ENCODE measurements at regions not wholly inside any gene's neighbourhood (a gene's known extent, or its start where the extent isn't known, plus 50 kb on each side); places are given as distances from the start of the nearest gene placed in this dataset.
"Not testable (repeated sequence)": the region's sequence is repeated elsewhere in the genome, so short reads cannot be mapped to it uniquely, and the experiment has no call there.

DNA sequence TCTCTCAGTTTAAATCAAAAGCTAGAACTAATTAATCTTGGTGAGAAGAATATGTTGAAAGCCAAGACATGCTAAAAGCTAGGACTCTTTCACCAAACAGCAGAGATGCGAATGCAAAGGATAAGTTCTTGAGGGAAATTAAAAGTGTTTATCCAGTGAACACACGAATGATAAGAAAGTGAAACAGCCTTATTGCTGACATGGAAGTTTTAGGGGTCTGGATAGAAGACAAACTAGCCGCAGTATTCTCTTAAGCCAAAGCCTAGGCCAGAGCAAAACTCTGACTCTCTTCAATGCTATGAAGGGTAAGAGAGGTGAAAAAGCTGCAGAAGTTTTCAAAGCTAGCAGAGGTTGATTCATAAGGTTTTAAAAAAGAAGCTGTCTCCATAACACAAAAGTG is 103.0 kb downstream of the UFM1 start:
- Histone ChIP-seq H3K79me2 (ENCODE audit: insufficient read depth) (no peaks in the 10 kb centered on the region), H3K9me3 (no peaks in the 10 kb centered on the region), H3K9ac (no peak overlapping the region), H3F3A (replicated peaks; ENCODE audit: insufficient read depth) (no peaks in the 10 kb centered on the region), H3K27ac (ENCODE audit: low read depth in 2 of 2, low read length in 1 of 2) (no peak overlapping the region), H3K4me2 (no peak overlapping the region), H3K4me3 (ENCODE audit: low read depth in 2 of 2, low read length in 1 of 2) (no peak overlapping the region), H2AFZ (ENCODE audit: low read depth) (no peak overlapping the region), H3K9me2 (no peaks in the 10 kb centered on the region), H3K27me3 (ENCODE audit: insufficient read depth) (no peaks in the 10 kb centered on the region), H3K4me1 (ENCODE audit: control insufficient read depth in 1 of 2, insufficient read depth in 2 of 2, low read depth in 1 of 2, low read length in 1 of 2) (no peaks in the 10 kb centered on the region), H4K20me1 (ENCODE audit: insufficient read depth) (no peaks in the 10 kb centered on the region), H3K36me3 (replicated peaks in 1 of 2; ENCODE audit: control insufficient read depth in 1 of 2, insufficient read depth in 2 of 2, low read length in 1 of 2) (no peaks in the 10 kb centered on the region)
- WGBS (ENCODE audit: low lambda C conversion rate): 17% methylated on average over 3 of the region's 3 CpGs
- POLR2A ChIA-PET: no interaction called here
- TF ChIP-seq ELF1 (IDR thresholded peaks at IDR 0.05) (no peak), SIN3A (IDR thresholded peaks at IDR 0.05; ENCODE audit: borderline replicate concordance, low read depth, low read length) (no peak), GATA2 (CRISPR knock-in tag; IDR thresholded peaks at IDR 0.05) (no peak), POLR2AphosphoS5 (IDR thresholded peaks at IDR 0.05; ENCODE audit: low read depth, low read length) (no peak), SMC3 (IDR thresholded peaks at IDR 0.05; ENCODE audit: low read depth, low read length) (no peak)
- DNase-seq: no peak
- CTCF ChIA-PET: no interaction called here

DNA sequence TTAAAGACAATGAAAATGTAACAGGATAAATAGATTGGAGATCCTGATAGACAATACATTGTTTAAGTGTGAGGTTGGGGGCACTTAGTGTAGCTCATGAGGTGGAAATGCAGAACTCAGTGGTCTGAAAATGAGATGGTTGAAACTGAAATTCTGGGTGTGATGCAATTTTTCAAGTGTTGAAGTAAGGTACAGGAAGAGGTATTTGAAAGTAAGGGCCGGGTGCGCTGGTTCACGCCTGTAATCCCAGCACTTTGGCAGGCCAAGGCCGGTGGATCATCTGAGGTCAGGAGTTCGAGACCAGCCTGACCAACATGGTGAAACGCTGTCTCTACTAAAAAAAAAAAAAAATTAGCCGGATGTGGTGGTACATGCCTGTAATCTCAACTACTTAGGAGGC is 113.0 kb downstream of the UFM1 start:
- CTCF ChIA-PET: no interaction called here
- no peak overlapping the region for H3K4me2 ChIP-seq
- no peaks in the 10 kb centered on the region for H3K27me3 ChIP-seq (ENCODE audit: insufficient read depth)
- WGBS (ENCODE audit: low lambda C conversion rate): 29% methylated on average over 7 of the region's 7 CpGs
- H4K20me1 ChIP-seq (ENCODE audit: insufficient read depth): no peaks in the 10 kb centered on the region
- no peak for TF ChIP-seq CHD2 (IDR thresholded peaks at IDR 0.05; ENCODE audit: low read length, partially characterized antibody)
- TF ChIP-seq, protein P1, sequence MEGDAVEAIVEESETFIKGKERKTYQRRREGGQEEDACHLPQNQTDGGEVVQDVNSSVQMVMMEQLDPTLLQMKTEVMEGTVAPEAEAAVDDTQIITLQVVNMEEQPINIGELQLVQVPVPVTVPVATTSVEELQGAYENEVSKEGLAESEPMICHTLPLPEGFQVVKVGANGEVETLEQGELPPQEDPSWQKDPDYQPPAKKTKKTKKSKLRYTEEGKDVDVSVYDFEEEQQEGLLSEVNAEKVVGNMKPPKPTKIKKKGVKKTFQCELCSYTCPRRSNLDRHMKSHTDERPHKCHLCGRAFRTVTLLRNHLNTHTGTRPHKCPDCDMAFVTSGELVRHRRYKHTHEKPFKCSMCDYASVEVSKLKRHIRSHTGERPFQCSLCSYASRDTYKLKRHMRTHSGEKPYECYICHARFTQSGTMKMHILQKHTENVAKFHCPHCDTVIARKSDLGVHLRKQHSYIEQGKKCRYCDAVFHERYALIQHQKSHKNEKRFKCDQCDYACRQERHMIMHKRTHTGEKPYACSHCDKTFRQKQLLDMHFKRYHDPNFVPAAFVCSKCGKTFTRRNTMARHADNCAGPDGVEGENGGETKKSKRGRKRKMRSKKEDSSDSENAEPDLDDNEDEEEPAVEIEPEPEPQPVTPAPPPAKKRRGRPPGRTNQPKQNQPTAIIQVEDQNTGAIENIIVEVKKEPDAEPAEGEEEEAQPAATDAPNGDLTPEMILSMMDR (IDR thresholded peaks at IDR 0.05): no peak
- no peak for TF ChIP-seq SMC3 (IDR thresholded peaks at IDR 0.05; ENCODE audit: low read depth, low read length)
- no peak for TF ChIP-seq TAF1 (IDR thresholded peaks at IDR 0.05; ENCODE audit: borderline replicate concordance, low read depth, low read length)
- TF ChIP-seq TEAD4 (IDR thresholded peaks at IDR 0.05; ENCODE audit: borderline replicate concordance, insufficient read depth): no peak
- H3K4me3 ChIP-seq (ENCODE audit: low read depth in 2 of 2, low read length in 1 of 2): no peak overlapping the region
- POLR2A ChIA-PET: no interaction called here
- H3K9ac ChIP-seq: no peak overlapping the region
- H3K27ac ChIP-seq (ENCODE audit: low read depth in 2 of 2, low read length in 1 of 2): no peak overlapping the region
- no peak overlapping the region for H2AFZ ChIP-seq (ENCODE audit: low read depth)
- no peaks in the 10 kb centered on the region for H3K4me1 ChIP-seq (ENCODE audit: control insufficient read depth in 1 of 2, insufficient read depth in 2 of 2, low read depth in 1 of 2, low read length in 1 of 2)
- H3K9me3 ChIP-seq: no peaks in the 10 kb centered on the region
- no peaks in the 10 kb centered on the region for H3K9me2 ChIP-seq
- no peaks in the 10 kb centered on the region for H3K36me3 ChIP-seq (replicated peaks in 1 of 2; ENCODE audit: control insufficient read depth in 1 of 2, insufficient read depth in 2 of 2, low read length in 1 of 2)
- no peak for DNase-seq
- H3F3A ChIP-seq (replicated peaks; ENCODE audit: insufficient read depth): no peaks in the 10 kb centered on the region
- H3K79me2 ChIP-seq (ENCODE audit: insufficient read depth): no peaks in the 10 kb centered on the region

DNA sequence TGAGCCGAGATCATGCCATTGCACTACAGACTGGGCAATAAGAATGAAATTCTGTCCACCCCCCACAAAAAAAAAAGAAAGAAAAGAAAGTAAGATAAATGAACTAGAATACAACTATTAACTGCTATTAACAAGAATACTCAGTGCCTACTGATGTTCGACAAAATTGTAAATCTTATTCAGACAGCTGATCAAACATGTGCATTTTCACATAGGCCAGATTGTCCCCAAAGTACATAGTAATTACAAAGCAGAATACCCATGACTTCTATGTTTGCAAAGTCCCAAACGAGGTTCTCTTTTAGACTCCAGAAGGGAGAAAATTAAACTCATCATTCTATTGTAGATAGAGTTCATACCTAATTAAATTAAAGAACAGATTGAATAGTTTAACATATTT is 113.4 kb downstream of the UFM1 start:
- Histone ChIP-seq H3K36me3 (replicated peaks in 1 of 2; ENCODE audit: control insufficient read depth in 1 of 2, insufficient read depth in 2 of 2, low read length in 1 of 2) (no peaks in the 10 kb centered on the region), H4K20me1 (ENCODE audit: insufficient read depth) (no peaks in the 10 kb centered on the region), H3K4me3 (ENCODE audit: low read depth in 2 of 2, low read length in 1 of 2) (no peak overlapping the region), H3K9ac (no peak overlapping the region), H3K27ac (ENCODE audit: low read depth in 2 of 2, low read length in 1 of 2) (no peak overlapping the region), H3K27me3 (ENCODE audit: insufficient read depth) (no peaks in the 10 kb centered on the region), H3K4me2 (no peak overlapping the region), H3K9me3 (no peaks in the 10 kb centered on the region), H2AFZ (ENCODE audit: low read depth) (no peak overlapping the region), H3K79me2 (ENCODE audit: insufficient read depth) (no peaks in the 10 kb centered on the region), H3K4me1 (ENCODE audit: control insufficient read depth in 1 of 2, insufficient read depth in 2 of 2, low read depth in 1 of 2, low read length in 1 of 2) (no peaks in the 10 kb centered on the region), H3K9me2 (no peaks in the 10 kb centered on the region), H3F3A (replicated peaks; ENCODE audit: insufficient read depth) (no peaks in the 10 kb centered on the region)
- no peak for TF ChIP-seq POLR2AphosphoS5 (IDR thresholded peaks at IDR 0.05; ENCODE audit: low read depth, low read length)
- no peak for TF ChIP-seq YY1 (IDR thresholded peaks at IDR 0.05; ENCODE audit: low read depth)
- TF ChIP-seq MEF2A (IDR thresholded peaks at IDR 0.05; ENCODE audit: borderline replicate concordance, low read depth): no peak
- TF ChIP-seq TEAD4 (IDR thresholded peaks at IDR 0.05; ENCODE audit: borderline replicate concordance, insufficient read depth): no peak
- POLR2A ChIA-PET: no interaction called here
- no peak for DNase-seq
- CTCF ChIA-PET: no interaction called here
- 18% methylated on average over 3 of the region's 3 CpGs for WGBS (ENCODE audit: low lambda C conversion rate)

DNA sequence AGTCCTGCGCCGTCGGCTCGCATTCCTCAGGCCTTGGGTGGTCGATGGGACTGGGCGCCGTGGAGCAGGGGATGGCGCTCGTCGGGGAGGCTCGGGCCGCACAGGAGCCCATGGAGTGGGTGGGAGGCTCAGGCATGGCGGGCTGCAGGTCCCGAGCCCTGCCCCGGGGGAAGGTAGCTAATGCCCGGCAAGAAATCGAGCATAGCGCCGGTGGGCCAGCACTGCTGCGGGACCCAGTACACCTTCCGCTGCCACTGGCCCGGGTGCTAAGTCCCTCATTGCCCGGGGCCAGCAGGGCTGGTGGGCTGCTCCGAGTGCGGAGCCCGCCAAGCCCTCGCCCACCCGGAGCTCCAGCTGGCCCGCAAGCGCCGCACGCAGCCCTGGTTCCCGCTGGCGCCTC is 122.8 kb downstream of the UFM1 start:
- WGBS (ENCODE audit: low lambda C conversion rate): 0% methylated on average over 1 of the region's 34 CpGs
- H4K20me1 ChIP-seq (ENCODE audit: insufficient read depth); H3K4me2 ChIP-seq; DNase-seq; H3K79me2 ChIP-seq (ENCODE audit: insufficient read depth); POLR2A ChIA-PET; H2AFZ ChIP-seq (ENCODE audit: low read depth); H3K27ac ChIP-seq (ENCODE audit: low read depth in 2 of 2, low read length in 1 of 2); H3K9me3 ChIP-seq; H3K9me2 ChIP-seq; H3K9ac ChIP-seq; H3F3A ChIP-seq (replicated peaks; ENCODE audit: insufficient read depth); CTCF ChIA-PET; H3K36me3 ChIP-seq (replicated peaks in 1 of 2; ENCODE audit: control insufficient read depth in 1 of 2, insufficient read depth in 2 of 2, low read length in 1 of 2); H3K4me3 ChIP-seq (ENCODE audit: low read depth in 2 of 2, low read length in 1 of 2); H3K4me1 ChIP-seq (ENCODE audit: control insufficient read depth in 1 of 2, insufficient read depth in 2 of 2, low read depth in 1 of 2, low read length in 1 of 2): not testable (repeated sequence)
- peaks cover 10% of the 10 kb centered on the region; the same call in 1 of the 2 replicates for H3K27me3 ChIP-seq (ENCODE audit: insufficient read depth)

All from SK-N-SH (cell line).